ENCODE measurements at regions not wholly inside any gene's neighbourhood (a gene's known extent, or its start where the extent isn't known, plus 50 kb on each side); places are given as distances from the start of the nearest gene placed in this dataset.

DNA sequence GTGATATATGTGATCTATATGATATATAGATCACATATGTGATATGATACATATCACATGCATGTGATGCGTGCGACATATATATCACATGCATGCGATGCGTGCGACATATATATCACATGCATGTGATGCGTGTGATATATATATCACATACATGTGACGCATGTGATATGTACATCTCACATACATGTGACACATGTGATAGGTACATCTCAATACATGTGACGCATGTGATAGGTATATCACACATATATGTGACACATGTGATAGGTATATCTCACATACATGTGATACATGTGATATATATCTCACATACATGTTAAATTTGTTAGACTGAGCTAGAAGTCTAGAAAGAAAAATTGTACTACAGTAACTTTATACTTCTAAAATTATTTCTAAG, 1095.9 kb downstream of the EFNA5 start:
- Histone ChIP-seq H3K4me3 (replicated peaks in 1 of 2; ENCODE audit: low read depth in 1 of 2, low read length in 2 of 2) (no peak overlapping the region), H4K20me1 (ENCODE audit: insufficient read depth) (no peaks in the 10 kb centered on the region), H3K27ac (ENCODE audit: low read depth, low read length) (no peak overlapping the region), H3K4me1 (ENCODE audit: control insufficient read depth in 1 of 2, insufficient read depth in 2 of 2, low read length in 2 of 2) (no peaks in the 10 kb centered on the region), H3K79me2 (ENCODE audit: insufficient read depth, low read length) (no peaks in the 10 kb centered on the region), H3K9me2 (ENCODE audit: insufficient read depth) (no peaks in the 10 kb centered on the region), H3K27me3 (ENCODE audit: insufficient read depth, low read length) (no peaks in the 10 kb centered on the region), H3K9me3 (ENCODE audit: control insufficient read depth in 1 of 2, insufficient read depth in 1 of 2, low read depth in 1 of 2, low read length in 2 of 2) (no peaks in the 10 kb centered on the region), H2AFZ (ENCODE audit: low read depth, low read length, poor library complexity, severe bottlenecking) (no peak overlapping the region), H3K36me3 (ENCODE audit: control insufficient read depth in 1 of 2, insufficient read depth in 2 of 2, low read length in 2 of 2) (no peaks in the 10 kb centered on the region), H3K9ac (ENCODE audit: low read length) (no peak overlapping the region), H3K4me2 (ENCODE audit: low read length) (no peak overlapping the region)
- ChIA-PET RAD21 (ENCODE audit: low non-redundant PET in 1 of 2, low total read pairs in 2 of 2, uncharacterized antibody in 2 of 2, unreplicated experiment in 2 of 2) (no interaction called here), CTCF (no interaction called here), POLR2A (no interaction called here)
- BruUV-seq (replicated peaks) = no TSS peak
- ATAC-seq (no peak), DNase-seq (ENCODE audit: low read depth, low spot score) (no peak)
- TF ChIP-seq POLR2A (IDR thresholded peaks at IDR 0.05; ENCODE audit: borderline replicate concordance, extremely low read depth, insufficient read depth, insufficient read length) = no peak
- TF ChIP-seq FOSL1 (IDR thresholded peaks at IDR 0.05; ENCODE audit: low read depth) = no peak
- TF ChIP-seq, protein P1, sequence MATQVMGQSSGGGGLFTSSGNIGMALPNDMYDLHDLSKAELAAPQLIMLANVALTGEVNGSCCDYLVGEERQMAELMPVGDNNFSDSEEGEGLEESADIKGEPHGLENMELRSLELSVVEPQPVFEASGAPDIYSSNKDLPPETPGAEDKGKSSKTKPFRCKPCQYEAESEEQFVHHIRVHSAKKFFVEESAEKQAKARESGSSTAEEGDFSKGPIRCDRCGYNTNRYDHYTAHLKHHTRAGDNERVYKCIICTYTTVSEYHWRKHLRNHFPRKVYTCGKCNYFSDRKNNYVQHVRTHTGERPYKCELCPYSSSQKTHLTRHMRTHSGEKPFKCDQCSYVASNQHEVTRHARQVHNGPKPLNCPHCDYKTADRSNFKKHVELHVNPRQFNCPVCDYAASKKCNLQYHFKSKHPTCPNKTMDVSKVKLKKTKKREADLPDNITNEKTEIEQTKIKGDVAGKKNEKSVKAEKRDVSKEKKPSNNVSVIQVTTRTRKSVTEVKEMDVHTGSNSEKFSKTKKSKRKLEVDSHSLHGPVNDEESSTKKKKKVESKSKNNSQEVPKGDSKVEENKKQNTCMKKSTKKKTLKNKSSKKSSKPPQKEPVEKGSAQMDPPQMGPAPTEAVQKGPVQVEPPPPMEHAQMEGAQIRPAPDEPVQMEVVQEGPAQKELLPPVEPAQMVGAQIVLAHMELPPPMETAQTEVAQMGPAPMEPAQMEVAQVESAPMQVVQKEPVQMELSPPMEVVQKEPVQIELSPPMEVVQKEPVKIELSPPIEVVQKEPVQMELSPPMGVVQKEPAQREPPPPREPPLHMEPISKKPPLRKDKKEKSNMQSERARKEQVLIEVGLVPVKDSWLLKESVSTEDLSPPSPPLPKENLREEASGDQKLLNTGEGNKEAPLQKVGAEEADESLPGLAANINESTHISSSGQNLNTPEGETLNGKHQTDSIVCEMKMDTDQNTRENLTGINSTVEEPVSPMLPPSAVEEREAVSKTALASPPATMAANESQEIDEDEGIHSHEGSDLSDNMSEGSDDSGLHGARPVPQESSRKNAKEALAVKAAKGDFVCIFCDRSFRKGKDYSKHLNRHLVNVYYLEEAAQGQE (IDR thresholded peaks at IDR 0.05; ENCODE audit: low read depth) = no peak
- TF ChIP-seq, protein P2, sequence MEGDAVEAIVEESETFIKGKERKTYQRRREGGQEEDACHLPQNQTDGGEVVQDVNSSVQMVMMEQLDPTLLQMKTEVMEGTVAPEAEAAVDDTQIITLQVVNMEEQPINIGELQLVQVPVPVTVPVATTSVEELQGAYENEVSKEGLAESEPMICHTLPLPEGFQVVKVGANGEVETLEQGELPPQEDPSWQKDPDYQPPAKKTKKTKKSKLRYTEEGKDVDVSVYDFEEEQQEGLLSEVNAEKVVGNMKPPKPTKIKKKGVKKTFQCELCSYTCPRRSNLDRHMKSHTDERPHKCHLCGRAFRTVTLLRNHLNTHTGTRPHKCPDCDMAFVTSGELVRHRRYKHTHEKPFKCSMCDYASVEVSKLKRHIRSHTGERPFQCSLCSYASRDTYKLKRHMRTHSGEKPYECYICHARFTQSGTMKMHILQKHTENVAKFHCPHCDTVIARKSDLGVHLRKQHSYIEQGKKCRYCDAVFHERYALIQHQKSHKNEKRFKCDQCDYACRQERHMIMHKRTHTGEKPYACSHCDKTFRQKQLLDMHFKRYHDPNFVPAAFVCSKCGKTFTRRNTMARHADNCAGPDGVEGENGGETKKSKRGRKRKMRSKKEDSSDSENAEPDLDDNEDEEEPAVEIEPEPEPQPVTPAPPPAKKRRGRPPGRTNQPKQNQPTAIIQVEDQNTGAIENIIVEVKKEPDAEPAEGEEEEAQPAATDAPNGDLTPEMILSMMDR (IDR thresholded peaks at IDR 0.05 in 2 of 3, conservative IDR thresholded peaks at IDR 0.05 in 1 of 3; ENCODE audit: borderline replicate concordance in 1 of 3, insufficient read depth in 1 of 3, low read depth in 2 of 3, low read length in 2 of 3) = no peak
- no peak for TF ChIP-seq RAD21 (IDR thresholded peaks at IDR 0.05; ENCODE audit: low read depth)
- TF ChIP-seq, protein P3, sequence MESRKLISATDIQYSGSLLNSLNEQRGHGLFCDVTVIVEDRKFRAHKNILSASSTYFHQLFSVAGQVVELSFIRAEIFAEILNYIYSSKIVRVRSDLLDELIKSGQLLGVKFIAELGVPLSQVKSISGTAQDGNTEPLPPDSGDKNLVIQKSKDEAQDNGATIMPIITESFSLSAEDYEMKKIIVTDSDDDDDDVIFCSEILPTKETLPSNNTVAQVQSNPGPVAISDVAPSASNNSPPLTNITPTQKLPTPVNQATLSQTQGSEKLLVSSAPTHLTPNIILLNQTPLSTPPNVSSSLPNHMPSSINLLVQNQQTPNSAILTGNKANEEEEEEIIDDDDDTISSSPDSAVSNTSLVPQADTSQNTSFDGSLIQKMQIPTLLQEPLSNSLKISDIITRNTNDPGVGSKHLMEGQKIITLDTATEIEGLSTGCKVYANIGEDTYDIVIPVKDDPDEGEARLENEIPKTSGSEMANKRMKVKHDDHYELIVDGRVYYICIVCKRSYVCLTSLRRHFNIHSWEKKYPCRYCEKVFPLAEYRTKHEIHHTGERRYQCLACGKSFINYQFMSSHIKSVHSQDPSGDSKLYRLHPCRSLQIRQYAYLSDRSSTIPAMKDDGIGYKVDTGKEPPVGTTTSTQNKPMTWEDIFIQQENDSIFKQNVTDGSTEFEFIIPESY (IDR thresholded peaks at IDR 0.05; ENCODE audit: extremely low read depth, insufficient replicate concordance, low read length) = no peak
- no peak for TF ChIP-seq ELF1 (IDR thresholded peaks at IDR 0.05; ENCODE audit: borderline replicate concordance, low read depth)
- no peak for TF ChIP-seq SIN3A (IDR thresholded peaks at IDR 0.05; ENCODE audit: low read depth)
- intact Hi-C loops (cut with micrococcal nuclease) = no loop called here

Measured in HCT116 (cell line).